ENCODE measurements at regions not wholly inside any gene's neighbourhood (a gene's known extent, or its start where the extent isn't known, plus 50 kb on each side); places are given as distances from the start of the nearest gene placed in this dataset.

DNA sequence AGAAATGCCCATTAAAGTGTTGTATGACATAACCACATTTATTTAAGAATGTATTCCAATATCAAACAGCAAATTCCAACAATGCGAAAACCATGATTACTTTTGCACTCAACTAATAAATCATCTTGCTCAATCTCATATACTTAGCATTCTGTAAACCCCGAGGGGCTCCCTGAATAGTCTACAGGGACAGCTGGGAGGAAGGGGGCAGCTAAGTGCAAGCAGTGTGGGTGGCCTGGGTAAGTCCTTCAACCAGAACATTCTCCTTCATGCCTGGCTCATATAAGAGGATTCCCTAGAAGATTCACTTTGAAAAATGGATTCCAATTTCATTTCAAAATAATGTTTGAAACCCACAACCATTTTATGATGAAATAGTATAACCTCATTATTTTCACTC is 355.5 kb downstream of the CDC14C start:
- Histone ChIP-seq H3K27ac (ENCODE audit: low read depth, low read length) (no peak overlapping the region), H3K4me1 (ENCODE audit: control insufficient read depth in 2 of 2, insufficient read depth in 2 of 2, low read length in 2 of 2) (no peaks in the 10 kb centered on the region), H3K4me3 (ENCODE audit: low read length) (no peak overlapping the region), H3K9me3 (ENCODE audit: control insufficient read depth in 2 of 3, low read length in 3 of 3) (no peaks in the 10 kb centered on the region), H3K27me3 (ENCODE audit: control insufficient read depth in 2 of 2, insufficient read depth in 2 of 2, low read length in 2 of 2) (no peaks in the 10 kb centered on the region), H3K36me3 (ENCODE audit: control insufficient read depth in 2 of 3, insufficient read depth in 3 of 3, low read length in 3 of 3) (no peaks in the 10 kb centered on the region)
- H3K27me3 Mint-ChIP-seq, result no peaks in the 10 kb centered on the region
- no peak overlapping the region for H3K27ac Mint-ChIP-seq
- no peak for DNase-seq
- no peak for ATAC-seq
- peaks cover 0 to 10% (median 2%) of the 10 kb centered on the region in 11 donors for H3K9me3 Mint-ChIP-seq
- POLR2A ChIA-PET, result no interaction called here
- no peak overlapping the region for H3K4me3 Mint-ChIP-seq
- peaks cover 0 to 7% (median 0%) of the 10 kb centered on the region in 5 donors for H3K36me3 Mint-ChIP-seq
- CTCF ChIA-PET, result no interaction called here
- intact Hi-C loops (cut with micrococcal nuclease), result loop anchor here in 1 of 2 donors (10.0 kb wide), 1 partner anchor 505 kb away; no protein-coding TSS in a partner anchor
- H3K4me1 Mint-ChIP-seq, result no peaks in the 10 kb centered on the region

DNA sequence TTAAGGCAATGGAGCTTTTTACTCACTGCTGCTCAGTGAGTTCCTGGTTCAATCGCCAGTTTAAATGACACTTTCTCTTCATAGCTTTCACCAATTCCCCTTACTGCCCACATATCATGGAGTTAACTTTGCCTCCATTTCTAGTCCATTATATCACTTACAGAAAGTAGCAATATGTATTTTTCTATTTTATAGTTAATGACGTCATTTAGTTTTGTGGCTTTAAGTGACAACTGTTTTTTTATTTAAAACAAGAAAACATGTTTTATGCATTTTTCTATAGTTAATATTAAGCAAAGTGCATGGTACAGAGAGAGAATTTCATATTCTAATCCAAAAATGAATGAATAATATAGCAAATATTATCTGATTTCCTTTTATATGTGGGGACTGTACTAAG is 363.3 kb downstream of the CDC14C start:
- no peak for DNase-seq
- Mint-ChIP-seq H3K9me3 (peaks cover 0 to 9% (median 3%) of the 10 kb centered on the region in 11 donors), H3K4me1 (no peaks in the 10 kb centered on the region), H3K27me3 (no peaks in the 10 kb centered on the region), H3K36me3 (peaks cover 0 to 7% (median 0%) of the 10 kb centered on the region in 5 donors), H3K4me3 (no peak overlapping the region), H3K27ac (no peak overlapping the region)
- H3K27me3 ChIP-seq (ENCODE audit: control insufficient read depth in 2 of 2, insufficient read depth in 2 of 2, low read length in 2 of 2), result no peaks in the 10 kb centered on the region
- POLR2A ChIA-PET, result no interaction called here
- H3K36me3 ChIP-seq (ENCODE audit: control insufficient read depth in 2 of 3, insufficient read depth in 3 of 3, low read length in 3 of 3), result no peaks in the 10 kb centered on the region
- intact Hi-C loops (cut with micrococcal nuclease), result no loop called here
- H3K4me1 ChIP-seq (ENCODE audit: control insufficient read depth in 2 of 2, insufficient read depth in 2 of 2, low read length in 2 of 2), result no peaks in the 10 kb centered on the region
- no peaks in the 10 kb centered on the region for H3K9me3 ChIP-seq (ENCODE audit: control insufficient read depth in 2 of 3, low read length in 3 of 3)
- no peak overlapping the region for H3K4me3 ChIP-seq (ENCODE audit: low read length)
- CTCF ChIA-PET, result interaction anchor here (0.7 kb wide), 1 partner anchor 25 kb away, joined by 3 read pairs; no protein-coding TSS in a partner anchor
- no peak for ATAC-seq
- no peak overlapping the region for H3K27ac ChIP-seq (ENCODE audit: low read depth, low read length)

- Mint-ChIP-seq H3K9me3 (peaks cover 0 to 20% (median 0%) of the 10 kb centered on the region in 11 donors), H3K4me1 (no peaks in the 10 kb centered on the region), H3K36me3 (no peaks in the 10 kb centered on the region), H3K27me3 (no peaks in the 10 kb centered on the region), H3K4me3 (no peak overlapping the region), H3K27ac (no peak overlapping the region)
- no peaks in the 10 kb centered on the region for H3K27me3 ChIP-seq (ENCODE audit: control insufficient read depth in 2 of 2, insufficient read depth in 2 of 2, low read length in 2 of 2)
- ATAC-seq, result no peak
- no peaks in the 10 kb centered on the region for H3K4me1 ChIP-seq (ENCODE audit: control insufficient read depth in 2 of 2, insufficient read depth in 2 of 2, low read length in 2 of 2)
- ChIA-PET POLR2A (no interaction called here), CTCF (no interaction called here)
- no peaks in the 10 kb centered on the region for H3K36me3 ChIP-seq (ENCODE audit: control insufficient read depth in 2 of 3, insufficient read depth in 3 of 3, low read length in 3 of 3)
- no peaks in the 10 kb centered on the region for H3K9me3 ChIP-seq (ENCODE audit: control insufficient read depth in 2 of 3, low read length in 3 of 3)
- no peak overlapping the region for H3K27ac ChIP-seq (ENCODE audit: low read depth, low read length)
- no peak for DNase-seq
- no peak overlapping the region for H3K4me3 ChIP-seq (ENCODE audit: low read length)
- intact Hi-C loops (cut with micrococcal nuclease), result no loop called here
Observed at GRCh38 chr7:49294611-49295010, 370.3 kb downstream of the CDC14C start.

DNA sequence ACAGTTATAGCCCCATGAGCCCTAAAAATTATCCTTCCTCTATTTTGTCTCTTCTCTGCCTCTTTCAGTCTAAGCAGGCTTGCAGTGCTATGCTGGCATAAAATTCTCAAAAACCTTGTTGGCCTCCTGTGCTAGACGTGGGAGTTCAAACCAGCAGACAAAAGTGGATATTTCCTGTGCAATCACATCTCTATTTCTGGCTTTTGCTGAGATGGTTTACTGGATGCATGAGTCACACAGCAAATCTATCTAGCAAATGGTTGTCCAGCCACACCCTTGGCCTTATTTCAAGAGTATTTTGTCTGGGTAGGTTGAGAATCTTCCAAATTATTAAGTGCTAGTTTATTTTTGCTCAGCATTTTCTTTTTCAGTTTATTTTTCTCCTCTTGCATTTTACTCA is 370.8 kb downstream of the CDC14C start:
- ATAC-seq, result no peak
- CTCF ChIA-PET, result no interaction called here

GRCh38 chr7:49297958-49298357 is 373.6 kb downstream of the CDC14C start:
- intact Hi-C loops (cut with micrococcal nuclease), result no loop called here
- CTCF ChIA-PET, result no interaction called here
- ATAC-seq, result no peak

More for the DNA sequence above, 370.8 kb downstream of the CDC14C start:
- no peaks in the 10 kb centered on the region for H3K36me3 Mint-ChIP-seq
- no peaks in the 10 kb centered on the region for H3K4me1 Mint-ChIP-seq
- POLR2A ChIA-PET, result no interaction called here
- peaks cover 0 to 20% (median 0%) of the 10 kb centered on the region in 11 donors for H3K9me3 Mint-ChIP-seq
- no peaks in the 10 kb centered on the region for H3K36me3 ChIP-seq (ENCODE audit: control insufficient read depth in 2 of 3, insufficient read depth in 3 of 3, low read length in 3 of 3)
- intact Hi-C loops (cut with micrococcal nuclease), result no loop called here
- no peaks in the 10 kb centered on the region for H3K27me3 ChIP-seq (ENCODE audit: control insufficient read depth in 2 of 2, insufficient read depth in 2 of 2, low read length in 2 of 2)
- DNase-seq, result no peak
- H3K4me1 ChIP-seq (ENCODE audit: control insufficient read depth in 2 of 2, insufficient read depth in 2 of 2, low read length in 2 of 2), result no peaks in the 10 kb centered on the region
- no peak overlapping the region for H3K4me3 ChIP-seq (ENCODE audit: low read length)
- no peaks in the 10 kb centered on the region for H3K9me3 ChIP-seq (ENCODE audit: control insufficient read depth in 2 of 3, low read length in 3 of 3)
- H3K27me3 Mint-ChIP-seq, result no peaks in the 10 kb centered on the region
- H3K27ac Mint-ChIP-seq, result no peak overlapping the region
- H3K4me3 Mint-ChIP-seq, result no peak overlapping the region
- no peak overlapping the region for H3K27ac ChIP-seq (ENCODE audit: low read depth, low read length)

DNA sequence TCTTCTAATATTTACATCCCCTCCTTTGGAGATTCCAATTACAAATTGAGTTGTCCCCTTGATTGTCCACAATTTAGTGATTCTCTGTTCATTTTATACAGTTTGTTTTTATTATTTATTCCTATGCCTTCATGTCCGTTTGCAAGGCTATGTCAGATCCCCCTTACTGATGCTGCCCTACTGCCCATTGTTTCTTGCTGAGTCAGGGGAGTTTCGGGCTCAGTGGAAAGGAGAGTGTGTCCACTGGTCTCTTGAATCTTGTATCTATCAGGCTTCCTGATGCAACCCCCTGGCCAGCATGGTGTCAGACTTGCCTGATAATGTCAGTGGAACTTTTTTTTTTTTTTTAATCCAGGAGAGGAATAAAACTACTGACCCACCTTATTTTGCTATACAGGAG is 384.4 kb downstream of the CDC14C start:
- no peaks in the 10 kb centered on the region for H3K27me3 ChIP-seq (ENCODE audit: control insufficient read depth in 2 of 2, insufficient read depth in 2 of 2, low read length in 2 of 2)
- no peaks in the 10 kb centered on the region for H3K9me3 ChIP-seq (ENCODE audit: control insufficient read depth in 2 of 3, low read length in 3 of 3)
- no peak overlapping the region for H3K4me3 ChIP-seq (ENCODE audit: low read length)
- Mint-ChIP-seq H3K36me3 (no peaks in the 10 kb centered on the region), H3K4me1 (no peaks in the 10 kb centered on the region), H3K27me3 (no peaks in the 10 kb centered on the region), H3K4me3 (no peak overlapping the region), H3K27ac (no peak overlapping the region), H3K9me3 (peaks cover 0 to 10% (median 3%) of the 10 kb centered on the region in 11 donors)
- no peak for DNase-seq
- H3K4me1 ChIP-seq (ENCODE audit: control insufficient read depth in 2 of 2, insufficient read depth in 2 of 2, low read length in 2 of 2), result no peaks in the 10 kb centered on the region
- POLR2A ChIA-PET, result no interaction called here
- no peak overlapping the region for H3K27ac ChIP-seq (ENCODE audit: low read depth, low read length)
- ATAC-seq, result no peak
- CTCF ChIA-PET, result no interaction called here
- no peaks in the 10 kb centered on the region for H3K36me3 ChIP-seq (ENCODE audit: control insufficient read depth in 2 of 3, insufficient read depth in 3 of 3, low read length in 3 of 3)
- intact Hi-C loops (cut with micrococcal nuclease), result no loop called here

More at GRCh38 chr7:49297958-49298357, 373.6 kb downstream of the CDC14C start:
- Histone ChIP-seq H3K36me3 (ENCODE audit: control insufficient read depth in 2 of 3, insufficient read depth in 3 of 3, low read length in 3 of 3) (no peaks in the 10 kb centered on the region), H3K4me3 (ENCODE audit: low read length) (no peak overlapping the region), H3K27ac (ENCODE audit: low read depth, low read length) (no peak overlapping the region), H3K27me3 (ENCODE audit: control insufficient read depth in 2 of 2, insufficient read depth in 2 of 2, low read length in 2 of 2) (no peaks in the 10 kb centered on the region), H3K9me3 (ENCODE audit: control insufficient read depth in 2 of 3, low read length in 3 of 3) (no peaks in the 10 kb centered on the region), H3K4me1 (ENCODE audit: control insufficient read depth in 2 of 2, insufficient read depth in 2 of 2, low read length in 2 of 2) (no peaks in the 10 kb centered on the region)
- no peak overlapping the region for H3K27ac Mint-ChIP-seq
- peaks cover 0 to 25% (median 4%) of the 10 kb centered on the region in 11 donors for H3K9me3 Mint-ChIP-seq
- no peaks in the 10 kb centered on the region for H3K27me3 Mint-ChIP-seq
- no peak overlapping the region for H3K4me3 Mint-ChIP-seq
- POLR2A ChIA-PET, result no interaction called here
- no peak for DNase-seq
- H3K4me1 Mint-ChIP-seq, result no peaks in the 10 kb centered on the region
- no peaks in the 10 kb centered on the region for H3K36me3 Mint-ChIP-seq

DNA sequence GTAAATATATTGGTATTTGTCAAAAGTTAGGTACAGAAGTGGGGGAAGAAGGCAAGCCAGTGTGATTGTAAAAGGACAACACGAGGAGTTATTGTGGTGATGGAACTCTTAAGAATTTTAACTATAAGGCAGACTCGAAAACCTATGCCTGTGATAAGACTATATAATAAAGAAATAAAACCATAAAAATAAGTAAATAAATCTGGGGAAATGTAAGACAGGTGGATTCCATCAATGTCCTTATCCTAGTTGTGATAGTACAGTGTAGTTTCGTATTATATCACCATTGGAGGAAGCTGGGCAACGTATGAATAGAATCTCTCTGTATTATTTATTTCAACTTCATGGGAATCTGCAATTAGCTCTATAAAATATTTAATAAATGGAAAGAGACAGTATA is 395.7 kb downstream of the CDC14C start:
- Histone ChIP-seq H3K27ac (ENCODE audit: low read depth, low read length) (no peak overlapping the region), H3K4me3 (ENCODE audit: low read length) (no peak overlapping the region), H3K27me3 (ENCODE audit: control insufficient read depth in 2 of 2, insufficient read depth in 2 of 2, low read length in 2 of 2) (no peaks in the 10 kb centered on the region), H3K4me1 (ENCODE audit: control insufficient read depth in 2 of 2, insufficient read depth in 2 of 2, low read length in 2 of 2) (no peaks in the 10 kb centered on the region), H3K36me3 (ENCODE audit: control insufficient read depth in 2 of 3, insufficient read depth in 3 of 3, low read length in 3 of 3) (no peaks in the 10 kb centered on the region), H3K9me3 (ENCODE audit: control insufficient read depth in 2 of 3, low read length in 3 of 3) (no peaks in the 10 kb centered on the region)
- POLR2A ChIA-PET, result no interaction called here
- Mint-ChIP-seq H3K36me3 (no peaks in the 10 kb centered on the region), H3K27ac (no peak overlapping the region), H3K27me3 (no peaks in the 10 kb centered on the region), H3K4me3 (no peak overlapping the region), H3K9me3 (peaks cover 0 to 7% (median 0%) of the 10 kb centered on the region in 11 donors), H3K4me1 (no peaks in the 10 kb centered on the region)
- intact Hi-C loops (cut with micrococcal nuclease), result no loop called here
- CTCF ChIA-PET, result no interaction called here
- no peak for DNase-seq
- ATAC-seq, result no peak
